Panc1 (cell line): ENCODE measurements at regions not wholly inside any gene's neighbourhood (a gene's known extent, or its start where the extent isn't known, plus 50 kb on each side); places are given as distances from the start of the nearest gene placed in this dataset.

ENCODE experiments used
- ATAC-seq: fragments of 200-7000 bp; cut with Tn5 transposase; 2 replicates; pipeline ENCODE4 v1.9.1; 2020; ENCODE audit warnings: mild to moderate bottlenecking, moderate library complexity
- BruUV-seq: library from RNA; stranded (reverse); fragments of 400-500 nt; replicated peaks from 2 replicates; lab custom pipeline; 2021; lab: Mats Ljungman, UMichigan
- CTCF ChIA-PET: fragments of 300-600 bp; sonication (Branson Sonifier 250); formaldehyde crosslinking; loops from one replicate; lab custom pipeline; 2022; ENCODE audit warnings: antibody characterized with exemption; lab: Charles Lee
- POLR2A ChIA-PET: fragments of 300-600 bp; sonication (Branson Sonifier 250); formaldehyde crosslinking; loops from one replicate; lab custom pipeline; 2022; ENCODE audit warnings: antibody characterized with exemption; lab: Charles Lee
- DNase-seq: peaks from one replicate; pipeline ENCODE4 v3.0.0-alpha.2; 2010; ENCODE audit warnings: low read depth, low spot score
- H3K27ac ChIP-seq: 2 replicates; pipeline ENCODE4 v1.5.1; 2011; ENCODE audit warnings: mild to moderate bottlenecking, low read length, inconsistent platforms
- H3K27me3 ChIP-seq: fragments of 200-500 bp; sonication (Bioruptor generic); 2 replicates; pipeline ENCODE4 v1.6.0; 2014; ENCODE audit warnings: low read length, inconsistent platforms; ENCODE audit not compliant: control insufficient read depth, insufficient read depth
- H3K36me3 ChIP-seq: fragments of 200-500 bp; sonication (Bioruptor generic); 2 replicates; pipeline ENCODE4 v1.5.1; 2014; ENCODE audit warnings: inconsistent platforms, mild to moderate bottlenecking, low read length, moderate library complexity; ENCODE audit not compliant: control insufficient read depth, insufficient read depth
- H3K4me1 ChIP-seq: 2 replicates; pipeline ENCODE4 v1.5.1; 2011; ENCODE audit warnings: inconsistent platforms, mild to moderate bottlenecking, low read length, moderate library complexity; ENCODE audit not compliant: control insufficient read depth, insufficient read depth
- H3K4me3 ChIP-seq, 2 experiments: 2 replicates each; pipeline ENCODE4 v1.5.1; 2011 to 2012; ENCODE audit warnings: low read depth in 2 of 2, low read length in 2 of 2, mild to moderate bottlenecking in 2 of 2, inconsistent platforms in 1 of 2, moderate library complexity in 1 of 2
- H3K9me3 ChIP-seq: fragments of 200-500 bp; sonication (Bioruptor generic); 2 replicates; pipeline ENCODE4 v1.5.1; 2014; ENCODE audit warnings: low read depth, mild to moderate bottlenecking, inconsistent platforms, low read length, moderate library complexity; ENCODE audit not compliant: control insufficient read depth, insufficient read depth
- CTCF ChIP-seq: fragments of 450-650 bp; IDR thresholded peaks from 2 replicates; pipeline ENCODE4 v1.5.1; 2017; ENCODE audit warnings: mild to moderate bottlenecking
- POLR2AphosphoS5 ChIP-seq: IDR thresholded peaks from 2 replicates; pipeline ENCODE4 v1.6.1; 2012; ENCODE audit warnings: mild to moderate bottlenecking, low read depth, low read length, moderate library complexity
- REST ChIP-seq, 2 experiments: IDR thresholded peaks; 2 replicates each; pipeline ENCODE4 v1.6.1; 2011 to 2012; ENCODE audit warnings: low read depth in 2 of 2, control low read depth in 1 of 2, low read length in 1 of 2, mild to moderate bottlenecking in 1 of 2, moderate library complexity in 1 of 2; ENCODE audit not compliant: insufficient read depth in 1 of 2
- SIN3A ChIP-seq: IDR thresholded peaks from 2 replicates; pipeline ENCODE4 v1.6.1; 2012; ENCODE audit warnings: low read depth, mild to moderate bottlenecking, low read length, moderate library complexity, borderline replicate concordance; ENCODE audit not compliant: insufficient read depth
- TCF7L2 ChIP-seq: IDR thresholded peaks from 2 replicates; pipeline ENCODE4 v1.6.1; 2011; ENCODE audit warnings: mild to moderate bottlenecking, low read depth, low read length, inconsistent platforms
- in situ Hi-C: cut with HindIII; loops from 2 replicates; pipeline ENCODE4 v1.10.0; 2016; ENCODE audit warnings: low sequenced_read_pairs, low pct_unique_long_range_greater_than_20kb
- intact Hi-C: fragments of 100-400 bp; cut with micrococcal nuclease; formaldehyde crosslinking; loops from one replicate; pipeline ENCODE4 v1.10.0; 2022; ENCODE audit not compliant: unreplicated experiment

- Histone ChIP-seq H3K27me3 (peaks cover 9% of the 10 kb centered on the region), H3K36me3 (no peaks in the 10 kb centered on the region), H3K9me3 (no peaks in the 10 kb centered on the region), H3K4me3 (no peak overlapping the region), H3K4me1 (no peaks in the 10 kb centered on the region), H3K27ac (no peak overlapping the region)
- DNase-seq (no peak), ATAC-seq (no peak)
- in situ Hi-C loops (no loop called here), intact Hi-C loops (no loop called here)
- no TSS peak for BruUV-seq
- ChIA-PET POLR2A (no interaction called here), CTCF (no interaction called here)
- TF ChIP-seq REST (IDR thresholded peaks at IDR 0.05; ENCODE audit: insufficient read depth in 1 of 2, low read depth in 2 of 2, low read length in 1 of 2) (no peak), POLR2AphosphoS5 (no peak), SIN3A (no peak), TCF7L2 (no peak), CTCF (no peak)
Observed at GRCh38 chr2:37500031-37500430, 155.6 kb downstream of the QPCT start.

- Histone ChIP-seq H3K4me3 (no peak overlapping the region), H3K36me3 (no peaks in the 10 kb centered on the region), H3K27me3 (peaks cover 9% of the 10 kb centered on the region), H3K4me1 (no peaks in the 10 kb centered on the region), H3K9me3 (no peaks in the 10 kb centered on the region), H3K27ac (no peak overlapping the region)
- no peak for DNase-seq
- POLR2A ChIA-PET: no interaction called here
- ATAC-seq: no peak
- CTCF ChIA-PET: no interaction called here
- TF ChIP-seq CTCF: no peak
- TF ChIP-seq TCF7L2: no peak
- TF ChIP-seq POLR2AphosphoS5: no peak
- no peak for TF ChIP-seq REST (IDR thresholded peaks at IDR 0.05; ENCODE audit: insufficient read depth in 1 of 2, low read depth in 2 of 2, low read length in 1 of 2)
- TF ChIP-seq SIN3A: no peak
- in situ Hi-C loops: no loop called here
- no TSS peak for BruUV-seq
- intact Hi-C loops: no loop called here
Observed at GRCh38 chr2:37501113-37501512, 156.7 kb downstream of the QPCT start.
